NCI-H2227 (cell line): ENCODE measurements at regions not wholly inside any gene's neighbourhood (a gene's known extent, or its start where the extent isn't known, plus 50 kb on each side); places are given as distances from the start of the nearest gene placed in this dataset.

ENCODE experiments used
- DNase-seq: peaks from one replicate; lab custom pipeline; 2025; ENCODE audit not compliant: unreplicated experiment; lab: John Stamatoyannopoulos, UW

DNA sequence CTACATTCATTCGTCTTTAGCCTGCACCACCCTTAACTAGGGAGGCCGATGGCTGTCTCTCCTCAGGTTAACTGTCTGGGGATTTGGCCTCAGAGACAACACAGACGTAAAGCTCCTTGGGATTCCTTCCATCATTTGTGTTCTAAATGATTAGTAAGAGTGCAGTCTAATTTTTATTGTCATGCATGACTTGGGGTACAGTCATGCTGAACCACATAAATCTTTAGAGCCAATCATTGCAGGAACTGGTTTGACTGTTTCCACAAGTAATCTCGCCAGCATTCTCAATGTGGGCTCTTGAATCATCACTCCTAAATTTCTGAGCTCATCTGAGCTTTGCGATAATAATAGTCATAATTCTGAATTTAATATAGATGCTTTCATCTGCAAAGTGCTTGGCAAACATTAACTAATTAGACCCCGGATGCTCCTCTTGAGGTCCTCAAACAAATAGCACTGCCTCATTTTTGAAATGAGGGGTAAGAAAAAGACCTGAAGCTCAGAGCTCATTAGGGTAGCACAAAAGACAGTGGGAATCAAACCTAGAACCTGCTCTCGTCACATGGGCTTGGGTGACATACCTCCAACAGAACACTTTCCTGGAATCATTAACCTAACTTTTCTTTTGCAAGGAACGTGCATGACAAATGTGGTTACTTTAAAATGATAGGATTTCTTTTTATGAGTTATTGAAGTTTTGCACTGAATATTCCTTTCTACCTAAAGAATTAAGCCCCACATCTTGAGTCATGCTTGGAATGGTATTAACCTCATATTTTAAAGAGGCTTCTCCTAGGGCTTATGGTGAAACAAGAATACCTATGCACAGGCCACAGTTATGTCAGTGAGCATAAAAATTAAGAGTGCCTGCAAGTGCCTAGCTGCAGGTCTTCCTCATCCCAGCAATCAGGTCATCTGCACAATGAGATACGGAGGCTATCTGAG, 118.9 kb upstream of the NRP1 start:
- DNase-seq = no peak

DNA sequence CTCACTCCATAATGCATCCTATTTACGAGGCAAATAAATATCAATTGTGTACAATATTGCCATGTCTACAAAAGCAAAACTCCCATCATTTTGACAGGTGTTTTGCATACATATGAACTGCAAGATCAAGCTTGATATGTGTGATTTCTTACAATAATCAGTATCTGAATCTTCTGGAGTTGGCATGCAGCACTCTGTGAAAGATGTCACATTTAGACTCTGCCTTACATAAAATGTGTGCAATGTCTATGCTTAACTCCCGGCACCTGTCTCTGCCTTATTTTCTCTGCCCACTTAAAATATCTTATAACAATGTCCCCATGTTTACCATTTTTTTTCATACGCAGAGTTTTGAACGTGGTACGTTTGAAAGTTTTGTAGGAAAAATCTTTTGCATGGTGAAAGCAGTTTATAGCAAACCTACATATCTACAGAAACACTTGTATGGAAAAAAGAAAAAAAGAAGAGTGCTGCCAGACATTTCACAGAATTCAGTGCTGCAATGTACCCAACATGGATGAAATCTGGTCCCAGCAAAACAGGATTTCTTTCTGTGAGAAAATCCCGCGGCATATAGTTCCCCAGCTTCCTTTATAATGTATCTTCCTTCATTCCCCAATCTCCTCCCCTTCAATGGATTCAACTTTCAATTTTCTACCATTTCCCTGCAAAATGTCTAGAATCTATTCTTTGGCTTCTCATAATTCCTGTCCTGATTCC, 114.1 kb upstream of the NRP1 start:
- no peak for DNase-seq

DNA sequence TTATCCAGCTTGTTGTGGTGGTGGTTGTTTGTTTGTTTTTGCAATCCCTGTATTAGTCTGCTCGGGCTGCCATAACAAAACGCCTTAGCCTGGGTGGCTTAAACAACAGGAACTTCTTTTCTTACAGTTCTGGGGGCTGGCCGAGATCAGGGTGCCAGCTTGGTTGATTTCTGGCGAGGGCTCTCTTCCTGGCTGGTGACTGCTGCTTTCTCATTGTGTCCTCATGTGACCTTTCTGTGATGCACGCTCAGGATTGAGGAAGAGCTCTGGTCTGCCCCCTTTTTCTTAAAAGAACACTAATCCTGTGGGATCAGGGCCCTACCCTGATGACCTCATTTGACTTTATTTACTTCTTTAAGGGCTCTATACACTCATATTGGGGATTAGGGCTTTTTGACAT, 107.1 kb upstream of the NRP1 start:
- DNase-seq = no peak

DNA sequence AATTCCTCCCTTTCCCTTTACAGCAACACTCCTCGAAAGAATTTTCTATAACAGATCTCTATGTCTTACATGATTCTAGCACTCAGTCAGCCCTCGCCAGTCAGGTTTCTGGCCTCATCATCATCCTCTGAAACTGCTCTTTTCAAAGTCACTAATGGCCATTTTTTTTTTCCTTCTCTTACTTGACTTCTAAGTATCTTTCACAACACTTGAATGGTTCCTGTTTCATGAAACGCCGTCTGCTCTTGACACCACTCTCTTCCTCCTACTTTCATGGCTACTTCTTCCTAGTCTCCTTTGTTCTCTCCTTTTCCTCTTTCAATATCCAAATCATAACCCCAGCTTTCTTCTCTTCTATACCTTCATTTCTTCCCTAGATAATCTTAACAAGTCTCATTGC, 100.5 kb upstream of the NRP1 start:
- DNase-seq = no peak

DNA sequence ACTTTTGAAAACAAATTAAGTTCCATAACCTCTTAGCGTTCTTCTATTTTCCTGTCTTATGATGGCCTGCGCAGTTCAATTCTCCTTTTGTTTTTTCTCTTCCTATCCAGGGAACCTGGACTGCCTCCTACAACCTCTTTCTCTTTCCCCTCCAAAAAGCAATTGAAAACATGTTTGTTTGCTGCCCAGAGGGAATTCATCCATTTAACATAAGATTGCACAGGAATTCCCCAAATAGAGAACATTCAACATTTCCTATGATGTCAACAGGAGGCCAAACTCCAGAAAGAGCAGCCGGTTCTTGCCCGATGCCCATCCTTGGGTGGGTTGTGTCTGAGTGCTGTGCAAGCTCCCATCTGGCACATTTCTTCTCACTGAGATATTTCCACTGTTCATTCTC, 94.2 kb upstream of the NRP1 start:
- DNase-seq = no peak

DNA sequence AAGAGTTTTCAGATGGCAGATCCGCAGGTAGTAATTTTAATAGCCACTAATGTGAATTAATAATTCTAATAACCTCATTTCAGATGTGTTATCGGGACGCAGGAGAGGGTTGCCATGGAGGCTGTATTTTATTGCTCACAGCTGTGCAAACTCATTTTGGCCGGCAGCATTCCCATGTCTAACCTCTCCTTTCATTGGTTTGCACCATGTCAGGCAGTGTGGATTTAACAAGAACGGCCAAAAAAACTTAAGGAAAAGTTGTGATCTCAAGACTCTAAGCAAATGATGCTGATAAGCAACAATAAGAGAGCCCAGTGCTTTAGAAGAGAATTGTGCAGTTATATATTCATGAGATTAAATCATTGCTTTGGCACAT, 88.7 kb upstream of the NRP1 start:
- DNase-seq = no peak

DNA sequence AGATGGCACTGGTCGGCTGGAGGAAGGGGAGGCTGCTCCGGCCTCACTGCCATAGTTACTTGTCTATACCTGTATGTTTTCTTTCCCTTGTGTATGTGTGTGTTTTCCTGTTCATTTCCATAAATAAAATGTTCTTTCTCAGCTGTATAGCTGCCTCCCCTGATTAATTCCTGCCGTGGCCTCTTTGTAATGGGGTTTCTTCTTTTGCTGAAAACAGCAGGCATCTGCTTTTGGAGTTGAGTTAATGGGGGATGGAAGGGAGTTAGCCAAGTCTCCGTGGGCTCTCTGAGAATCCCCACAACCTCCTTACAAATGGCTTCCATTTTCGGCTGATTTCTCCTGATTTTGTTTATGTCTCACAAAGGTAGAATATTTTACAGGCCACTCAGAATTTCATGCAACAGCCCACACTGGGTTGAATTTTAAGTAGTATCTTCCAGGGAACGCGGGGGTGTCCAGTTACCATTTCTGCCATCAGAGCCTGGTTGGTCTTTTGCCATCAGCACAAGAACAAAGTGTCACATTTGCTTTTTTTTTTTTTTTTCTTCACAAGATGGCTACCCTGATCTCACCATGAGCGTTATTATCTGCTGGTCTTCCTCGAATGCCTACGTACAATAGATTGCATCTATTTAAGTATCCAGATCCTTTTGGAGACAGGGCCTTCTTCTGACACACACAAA, 88.1 kb upstream of the NRP1 start:
- DNase-seq = no peak

DNA sequence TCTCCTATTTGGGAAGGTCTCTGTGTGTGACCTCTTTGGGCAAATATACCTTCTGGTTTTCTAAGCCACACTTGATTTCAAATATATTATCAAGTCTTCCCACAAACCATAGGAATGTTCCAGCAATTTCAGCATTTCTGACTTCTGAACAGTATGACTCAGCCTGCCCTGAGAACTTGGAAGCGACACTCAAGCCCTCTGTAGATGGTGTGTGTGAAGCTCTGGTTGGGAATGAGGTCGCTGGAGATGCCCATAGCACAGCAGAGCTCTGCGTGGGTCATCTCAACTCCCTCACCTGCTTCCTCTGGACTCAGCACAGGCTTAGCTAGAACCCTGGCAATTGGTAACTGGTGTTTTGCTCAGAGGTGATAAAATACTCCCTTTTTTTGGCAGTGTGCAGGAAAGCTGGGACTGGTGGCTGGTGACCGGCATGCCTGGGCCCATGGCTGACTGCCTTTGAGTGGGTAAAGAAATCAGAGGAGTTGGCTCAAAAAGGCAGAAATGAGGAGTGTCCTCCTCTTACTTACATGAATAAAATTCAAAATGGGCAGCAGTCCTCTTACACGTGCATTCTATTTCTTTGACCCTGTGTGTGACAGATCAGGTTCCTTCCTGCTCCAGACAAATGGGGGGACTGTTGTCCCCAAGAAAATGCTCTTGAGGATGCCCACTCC, 87.5 kb upstream of the NRP1 start:
- no peak for DNase-seq

DNA sequence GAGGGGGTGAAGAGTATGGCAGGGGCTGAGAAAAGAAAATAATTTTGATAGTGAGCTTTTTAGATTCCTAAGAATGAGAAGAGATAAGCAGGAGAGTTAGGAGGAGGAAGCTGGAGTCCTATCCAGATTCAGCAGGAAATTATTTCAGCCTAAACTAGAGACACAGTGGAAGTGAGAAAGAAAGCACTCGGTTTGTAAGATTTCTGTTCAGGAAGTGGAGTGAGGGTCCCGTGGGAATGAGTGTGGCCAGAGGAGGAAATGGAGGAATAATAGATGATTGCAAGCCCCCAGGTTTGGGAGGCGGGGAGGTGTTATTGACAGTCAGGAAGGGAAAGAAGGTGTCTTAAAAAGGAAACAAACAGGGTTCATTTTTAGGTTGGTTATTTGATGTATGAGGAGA, 84.8 kb upstream of the NRP1 start:
- DNase-seq = no peak

DNA sequence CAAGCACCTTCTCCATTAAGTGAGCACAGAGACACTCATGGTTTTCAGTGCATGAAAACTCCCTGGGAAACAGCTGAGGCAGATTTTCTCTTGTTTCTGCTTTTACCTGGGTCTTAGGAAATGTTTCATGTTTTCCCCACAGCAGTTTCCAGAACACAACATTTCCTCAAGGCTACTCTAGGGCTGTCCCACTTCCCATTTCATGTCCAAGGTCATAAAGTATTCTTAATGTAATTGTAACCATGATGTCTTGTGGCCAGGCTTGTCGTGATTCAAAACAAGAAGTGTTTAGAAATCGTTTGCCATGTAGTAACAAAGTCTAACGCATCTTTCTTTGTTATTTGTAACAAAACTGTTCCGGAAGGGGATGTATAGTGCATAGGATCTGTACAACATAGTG, 83.8 kb upstream of the NRP1 start:
- DNase-seq = no peak

DNA sequence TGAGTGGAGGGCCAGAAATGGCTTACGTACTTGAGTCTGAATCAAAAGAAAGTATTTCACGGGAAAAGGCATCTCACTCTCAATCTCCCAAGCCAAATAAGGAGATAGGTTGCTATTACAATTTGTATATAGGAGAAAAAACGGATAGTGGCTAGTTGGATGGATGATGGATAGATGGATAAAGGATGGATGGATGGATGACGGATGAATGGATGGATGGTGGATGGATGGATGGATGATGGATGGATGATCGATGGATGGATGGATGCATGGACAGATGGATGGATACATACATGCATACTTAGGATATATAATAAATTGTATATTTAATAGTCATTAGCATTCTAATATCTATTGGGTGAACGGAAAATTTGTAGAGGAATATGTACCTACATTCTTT, 82.2 kb upstream of the NRP1 start:
- no peak for DNase-seq

DNA sequence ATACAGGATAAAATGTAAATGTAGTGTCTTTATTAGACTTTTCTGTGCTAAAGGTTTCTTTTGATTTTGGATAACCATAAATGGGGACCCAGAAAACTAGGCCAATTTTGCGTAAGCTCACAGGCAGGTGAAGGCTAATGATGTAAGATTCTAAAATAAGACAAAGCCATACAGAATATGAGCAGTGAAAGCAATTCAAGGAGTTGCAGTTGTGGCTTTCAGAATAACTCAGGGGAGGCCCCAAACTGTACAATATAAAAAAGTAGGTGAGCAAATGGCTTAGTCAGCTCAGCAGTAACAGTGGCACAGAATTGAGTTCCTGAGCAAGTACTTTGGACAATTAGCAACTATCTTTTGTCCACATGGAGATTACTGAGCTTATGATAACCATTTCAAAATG, 81.7 kb upstream of the NRP1 start:
- DNase-seq = no peak

DNA sequence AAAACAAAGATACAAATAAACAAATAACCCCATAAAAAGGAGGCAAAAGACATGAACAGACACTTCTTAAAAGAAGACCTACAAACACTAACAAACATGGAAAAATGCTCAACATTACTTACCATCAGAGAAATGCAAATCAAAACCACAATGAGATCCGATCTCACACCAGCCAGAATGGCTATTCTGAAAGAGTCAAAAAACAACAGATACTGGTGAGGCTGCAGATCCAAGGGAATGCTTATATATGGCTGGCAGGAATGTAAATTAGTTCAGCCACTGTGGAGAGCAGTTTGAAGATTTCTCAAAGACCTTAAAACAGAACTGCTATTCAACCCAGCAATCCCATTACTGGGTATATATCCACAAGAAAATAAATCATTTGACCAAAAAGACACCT, 80.4 kb upstream of the NRP1 start:
- DNase-seq = no peak

DNA sequence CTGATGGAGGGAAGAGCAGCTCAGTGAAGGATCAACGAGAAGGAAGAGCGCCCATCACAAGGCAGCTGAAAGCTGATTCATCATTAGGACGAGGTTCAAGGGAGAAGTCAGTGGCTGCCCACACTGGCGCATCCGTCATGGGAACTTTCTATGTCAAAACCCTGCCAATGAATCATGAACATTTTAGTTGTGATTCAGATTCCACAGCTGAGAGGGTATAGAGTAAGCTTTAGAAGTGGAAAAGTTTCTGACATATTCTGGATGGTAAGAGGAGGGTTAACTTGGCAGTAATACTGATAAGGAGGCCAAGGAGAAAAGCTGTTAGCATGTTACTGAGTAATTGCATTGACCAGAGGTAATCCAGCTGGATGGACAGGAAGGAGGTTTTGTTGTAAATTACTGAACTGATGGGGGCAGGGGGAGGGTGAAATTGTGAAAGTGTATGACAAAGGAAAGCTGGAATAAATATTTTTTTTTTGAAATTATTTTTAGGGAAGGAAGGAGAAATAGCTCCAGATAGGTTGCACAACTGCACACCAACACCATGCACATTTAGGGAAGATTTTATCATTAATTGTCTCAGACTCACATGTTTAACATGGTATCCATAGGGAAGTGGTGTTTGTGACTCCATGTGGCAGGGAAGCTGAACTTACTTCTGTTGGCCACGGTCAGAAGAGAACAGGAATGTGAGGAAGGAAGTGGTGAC, 78.3 kb upstream of the NRP1 start:
- no peak for DNase-seq

DNA sequence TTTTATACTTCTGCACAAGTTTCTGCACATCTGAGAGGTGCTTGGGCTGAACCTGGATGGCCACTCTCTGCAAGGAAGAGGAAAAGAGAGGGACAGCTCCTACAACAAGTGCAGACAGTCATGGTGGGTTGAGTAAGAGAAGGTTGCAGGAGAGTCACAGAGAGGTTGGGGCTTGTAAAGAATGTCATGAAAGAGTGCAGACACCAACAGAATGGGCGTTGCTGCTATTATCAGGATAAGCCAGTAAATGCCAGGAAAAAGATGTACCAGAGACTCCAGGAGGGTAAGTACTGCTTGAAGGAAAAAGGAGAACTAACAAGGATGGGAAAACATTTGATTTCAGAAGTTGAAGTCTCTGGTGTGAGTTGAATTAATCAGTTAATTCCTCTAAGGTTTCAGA, 77.8 kb upstream of the NRP1 start:
- DNase-seq = no peak

DNA sequence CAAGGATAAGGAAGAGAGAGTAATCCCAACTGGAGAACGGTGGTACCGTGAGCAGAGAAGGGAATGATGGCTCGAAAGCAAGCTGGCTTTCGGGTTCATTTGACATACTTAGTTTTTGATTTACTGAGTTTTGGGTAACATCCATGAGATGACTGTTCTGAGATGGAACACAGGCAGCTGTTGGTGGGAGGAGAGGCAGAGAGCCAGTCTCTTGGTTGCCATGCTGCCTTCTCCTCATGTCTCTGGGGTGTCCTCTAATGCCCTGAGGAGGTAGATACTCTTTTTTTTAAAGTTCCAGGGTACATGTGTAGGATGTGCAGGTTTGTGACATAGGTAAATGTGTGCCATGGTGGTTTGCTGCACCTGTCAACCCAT, 76.4 kb upstream of the NRP1 start:
- no peak for DNase-seq

DNA sequence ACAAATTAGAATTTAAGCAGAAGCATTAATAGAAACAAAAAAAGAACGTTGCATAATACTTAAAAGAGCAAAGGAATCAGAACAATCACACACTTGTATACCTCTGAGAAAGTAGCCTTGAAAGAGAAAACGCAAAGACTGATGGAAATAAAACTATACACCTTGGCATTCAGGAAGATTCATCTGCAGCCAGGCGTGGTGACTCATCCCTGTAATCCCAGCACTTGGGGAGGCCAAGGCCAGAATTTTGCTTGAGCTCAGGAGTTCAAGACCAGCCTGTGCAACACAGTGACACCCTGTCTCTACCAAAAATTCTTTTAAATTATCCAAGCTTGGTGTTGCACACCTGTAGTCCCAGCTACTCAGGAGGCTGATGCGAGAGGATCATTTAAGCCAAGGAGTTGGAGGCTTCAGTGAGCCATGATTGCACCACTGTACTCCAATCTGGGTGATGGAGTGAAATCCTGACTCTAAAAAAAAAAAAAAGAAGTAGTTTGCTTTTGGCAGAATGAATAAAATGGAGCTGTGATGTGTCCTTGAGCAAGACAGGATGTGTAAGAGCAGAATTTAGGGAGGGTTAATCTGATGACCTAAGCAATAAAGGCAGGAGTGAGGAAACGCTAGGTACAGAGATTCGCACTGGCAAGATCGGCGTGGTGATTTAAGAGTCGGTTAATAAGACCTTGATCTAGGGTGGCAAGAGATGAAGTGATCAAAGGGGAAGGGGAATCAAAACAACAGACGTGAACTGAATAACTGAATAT, 75.8 kb upstream of the NRP1 start:
- DNase-seq = no peak

DNA sequence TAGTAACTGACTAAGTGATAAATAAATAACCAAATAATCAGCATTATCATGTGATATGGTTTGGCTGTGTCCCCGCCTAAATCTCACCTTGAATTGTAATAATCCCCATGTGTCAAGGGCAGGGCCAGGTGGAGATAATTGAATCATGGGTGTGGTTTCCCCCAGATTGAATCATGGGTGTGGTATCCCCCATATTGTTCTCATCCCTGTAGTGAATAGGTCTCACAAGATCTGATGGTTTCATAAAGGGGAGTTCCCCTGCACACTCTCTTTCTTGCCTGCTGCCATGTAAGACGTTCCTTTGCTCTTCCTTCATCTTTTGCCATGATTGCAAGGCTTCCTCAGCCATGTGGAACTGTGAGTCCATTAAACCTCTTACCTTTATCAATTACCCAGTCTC, 72.1 kb upstream of the NRP1 start:
- no peak for DNase-seq

DNA sequence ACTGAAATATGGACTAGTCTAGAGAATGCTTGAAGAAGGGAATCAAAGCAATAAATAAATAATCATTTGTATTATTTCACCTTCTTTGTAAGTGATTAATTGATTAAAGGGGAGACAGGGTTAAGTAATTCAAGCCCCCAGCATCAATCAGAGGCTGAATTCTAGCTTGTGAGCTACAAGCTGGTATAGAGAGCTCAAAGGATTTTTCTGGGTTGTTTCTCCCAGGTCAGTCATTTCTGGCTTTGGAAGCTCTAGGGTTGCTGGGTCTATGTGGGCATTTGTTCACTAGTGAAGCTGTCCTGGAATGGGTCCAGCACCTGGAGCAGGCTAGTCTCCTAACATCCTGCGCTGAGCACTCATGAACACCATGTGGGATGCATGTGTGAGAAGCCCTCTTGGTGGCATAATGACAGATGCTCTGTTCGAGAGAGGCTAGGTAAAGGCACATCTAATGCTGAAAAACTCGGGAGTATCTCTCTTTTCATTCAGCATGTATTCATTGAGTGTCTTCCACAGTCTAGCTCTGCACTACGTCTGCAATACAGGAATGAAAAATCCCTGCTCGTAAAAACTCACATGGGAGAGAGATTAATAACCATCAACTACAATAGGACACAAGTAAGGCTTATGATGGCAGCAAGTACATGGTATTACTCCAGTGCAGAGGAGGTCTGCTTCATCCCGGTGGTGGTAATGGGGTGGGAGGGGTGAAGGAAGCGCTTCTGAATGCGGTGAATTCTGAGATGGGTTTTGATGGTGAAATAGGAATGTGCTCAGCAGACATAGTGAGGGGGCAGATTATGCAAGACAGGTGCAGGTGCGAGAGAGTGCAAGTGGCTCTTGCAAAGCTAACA, 68.0 kb upstream of the NRP1 start:
- no peak for DNase-seq
